ENCODE measurements at regions not wholly inside any gene's neighbourhood (a gene's known extent, or its start where the extent isn't known, plus 50 kb on each side); places are given as distances from the start of the nearest gene placed in this dataset.

DNA sequence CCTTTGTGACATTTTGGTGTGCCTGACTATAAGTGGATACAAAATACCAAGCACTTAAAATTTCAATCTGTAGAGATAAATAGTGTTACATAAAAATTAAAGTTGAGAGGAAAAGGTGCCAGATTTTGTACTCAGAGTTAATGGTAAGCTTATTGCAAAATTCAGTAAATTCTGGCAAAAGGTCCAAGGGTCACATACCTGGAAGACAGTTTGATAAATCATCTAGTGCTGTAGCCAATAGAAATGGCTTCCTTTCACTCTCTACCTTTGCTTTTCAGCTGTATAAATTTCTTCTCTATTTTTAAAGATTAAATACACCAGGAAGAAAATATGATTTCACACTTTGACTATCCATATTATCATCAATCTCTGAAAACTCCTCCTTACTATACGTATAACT is 690.2 kb upstream of the NRSN1 start:
- Histone ChIP-seq H4K20me1 (ENCODE audit: control insufficient read depth, insufficient read depth, insufficient read length) (no peaks in the 10 kb centered on the region), H4K5ac (ENCODE audit: insufficient read length, low read depth, low read length) (no peak overlapping the region), H3K79me1 (ENCODE audit: insufficient read depth, low read depth, low read length, poor library complexity, severe bottlenecking) (no peaks in the 10 kb centered on the region), H3K4me2 (ENCODE audit: insufficient read depth, insufficient read length, low read length) (no peak overlapping the region), H3K23ac (ENCODE audit: insufficient read length, low read depth, low read length) (no peak overlapping the region), H2AK5ac (ENCODE audit: insufficient read length, low read length) (no peak overlapping the region), H2BK120ac (ENCODE audit: low read depth, low read length, poor library complexity, severe bottlenecking) (no peak overlapping the region), H3K9ac (ENCODE audit: extremely low read depth, insufficient read length, low read length) (no peak overlapping the region), H3K27ac (ENCODE audit: insufficient read length, low read depth, low read length) (no peak overlapping the region), H3K4me1 (ENCODE audit: insufficient read depth, low read length) (no peaks in the 10 kb centered on the region), H2BK20ac (ENCODE audit: low read depth, low read length, poor library complexity, severe bottlenecking) (no peak overlapping the region), H4K91ac (ENCODE audit: insufficient read length, low read depth, low read length) (no peak overlapping the region), H2BK15ac (ENCODE audit: low read depth, low read length) (no peak overlapping the region), H3K9me3 (ENCODE audit: control insufficient read depth, low read depth, low read length) (no peaks in the 10 kb centered on the region), H3K56ac (ENCODE audit: insufficient read length, low read depth, low read length) (no peak overlapping the region), H2BK12ac (ENCODE audit: insufficient read length, low read depth, low read length) (no peak overlapping the region), H3K14ac (ENCODE audit: insufficient read depth, low read length) (no peak overlapping the region), H2AFZ (ENCODE audit: low read length) (no peak overlapping the region), H3K23me2 (ENCODE audit: insufficient read length, low read depth, low read length, poor library complexity, severe bottlenecking) (no peaks in the 10 kb centered on the region), H3K79me2 (ENCODE audit: insufficient read depth, low read length) (no peaks in the 10 kb centered on the region), H3K4ac (ENCODE audit: low read depth, low read length) (no peak overlapping the region), H3K27me3 (ENCODE audit: insufficient read depth, low read length) (no peaks in the 10 kb centered on the region), H3K18ac (ENCODE audit: insufficient read length, low read depth, low read length) (no peak overlapping the region), H2BK5ac (ENCODE audit: insufficient read length, low read length) (no peak overlapping the region), H3T11ph (ENCODE audit: low read length) (no peak overlapping the region), H4K8ac (replicated peaks; ENCODE audit: insufficient read length, low read depth, low read length) (no peak overlapping the region)
- Mint-ChIP-seq H3K27ac (no peak overlapping the region), H3K27me3 (ENCODE audit: low read depth) (no peaks in the 10 kb centered on the region), H3K4me3 (no peak overlapping the region), H3K4me1 (peaks cover 0 to 6% of the 10 kb centered on the region in 2 experiments; a peak in 2 of 4 replicates), H3K9me3 (peaks cover 4 to 7% of the 10 kb centered on the region in 2 experiments; a peak in 3 of 5 replicates), H3K36me3 (ENCODE audit: insufficient read depth in 1 of 3, low read depth in 3 of 3) (peaks cover 0 to 5% (median 4%) of the 10 kb centered on the region in 3 experiments; a peak in 5 of 7 replicates)
- DNase-seq, result no peak
- WGBS (ENCODE audit: extremely low coverage, insufficient read length, low lambda C conversion rate), result no CpG with 5 or more reads among the region's 1 CpG
- TF ChIP-seq, protein P1, sequence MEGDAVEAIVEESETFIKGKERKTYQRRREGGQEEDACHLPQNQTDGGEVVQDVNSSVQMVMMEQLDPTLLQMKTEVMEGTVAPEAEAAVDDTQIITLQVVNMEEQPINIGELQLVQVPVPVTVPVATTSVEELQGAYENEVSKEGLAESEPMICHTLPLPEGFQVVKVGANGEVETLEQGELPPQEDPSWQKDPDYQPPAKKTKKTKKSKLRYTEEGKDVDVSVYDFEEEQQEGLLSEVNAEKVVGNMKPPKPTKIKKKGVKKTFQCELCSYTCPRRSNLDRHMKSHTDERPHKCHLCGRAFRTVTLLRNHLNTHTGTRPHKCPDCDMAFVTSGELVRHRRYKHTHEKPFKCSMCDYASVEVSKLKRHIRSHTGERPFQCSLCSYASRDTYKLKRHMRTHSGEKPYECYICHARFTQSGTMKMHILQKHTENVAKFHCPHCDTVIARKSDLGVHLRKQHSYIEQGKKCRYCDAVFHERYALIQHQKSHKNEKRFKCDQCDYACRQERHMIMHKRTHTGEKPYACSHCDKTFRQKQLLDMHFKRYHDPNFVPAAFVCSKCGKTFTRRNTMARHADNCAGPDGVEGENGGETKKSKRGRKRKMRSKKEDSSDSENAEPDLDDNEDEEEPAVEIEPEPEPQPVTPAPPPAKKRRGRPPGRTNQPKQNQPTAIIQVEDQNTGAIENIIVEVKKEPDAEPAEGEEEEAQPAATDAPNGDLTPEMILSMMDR (conservative IDR thresholded peaks at IDR 0.05), result no peak
